Effector memory CD8-positive, alpha-beta T cell (primary cell): ENCODE measurements at regions not wholly inside any gene's neighbourhood (a gene's known extent, or its start where the extent isn't known, plus 50 kb on each side); places are given as distances from the start of the nearest gene placed in this dataset.

ENCODE experiments used
- ATAC-seq: fragments of 150-1000 bp; cut with Tn5 transposase; replicated peaks from 2 replicates; pipeline ENCODE4 v1.10.0; 2021; ENCODE audit warnings: mild to moderate bottlenecking, moderate library complexity
- DNase-seq, 3 experiments: peaks; one replicate each; pipeline ENCODE4 v3.0.0; 2021
- H3K27ac Mint-ChIP-seq, 2 donors: one replicate each; pipeline ENCODE4 v1.8.0; 2022; ENCODE audit warnings: mild to moderate bottlenecking in 2 of 2, mixed read lengths in 2 of 2, moderate library complexity in 2 of 2
- H3K27me3 Mint-ChIP-seq, 2 donors: one replicate each; pipeline ENCODE4 v1.8.0; 2022; ENCODE audit warnings: mixed read lengths in 2 of 2
- H3K36me3 Mint-ChIP-seq: one replicate; pipeline ENCODE4 v1.8.0; 2022; ENCODE audit warnings: mild to moderate bottlenecking, moderate library complexity, mixed read lengths; ENCODE audit not compliant: insufficient read depth
- H3K4me1 Mint-ChIP-seq, 2 donors: one replicate each; pipeline ENCODE4 v1.8.0; 2022; ENCODE audit warnings: low read depth in 2 of 2, mixed read lengths in 2 of 2
- H3K4me3 Mint-ChIP-seq, 2 donors: one replicate each; pipeline ENCODE4 v1.8.0; 2022; ENCODE audit warnings: mild to moderate bottlenecking in 2 of 2, mixed read lengths in 2 of 2, moderate library complexity in 2 of 2
- H3K9me3 Mint-ChIP-seq, 2 donors: one replicate each; pipeline ENCODE4 v1.8.0; 2022; ENCODE audit warnings: mixed read lengths in 2 of 2

- Mint-ChIP-seq H3K4me3 (no peak overlapping the region), H3K27ac (no peak overlapping the region), H3K4me1 (no peaks in the 10 kb centered on the region), H3K27me3 (peaks cover 0 to 14% of the 10 kb centered on the region in 2 donors), H3K36me3 (no peaks in the 10 kb centered on the region), H3K9me3 (peaks cover 0 to 7% of the 10 kb centered on the region in 2 donors)
- DNase-seq (no peak), ATAC-seq (no peak)
Observed at GRCh38 chr22:34886391-34886790, 179.6 kb upstream of the ISX start.

GRCh38 chr22:34886812-34887211 is 179.1 kb upstream of the ISX start:
- DNase-seq (no peak), ATAC-seq (no peak)
- Mint-ChIP-seq H3K9me3 (peaks cover 0 to 8% of the 10 kb centered on the region in 2 donors), H3K4me1 (no peaks in the 10 kb centered on the region), H3K27me3 (peaks cover 0 to 16% of the 10 kb centered on the region in 2 donors), H3K27ac (no peak overlapping the region), H3K36me3 (no peaks in the 10 kb centered on the region), H3K4me3 (no peak overlapping the region)

- Mint-ChIP-seq H3K9me3 (peaks cover 0 to 4% of the 10 kb centered on the region in 2 donors), H3K4me3 (no peak overlapping the region), H3K27me3 (peaks cover 16 to 24% of the 10 kb centered on the region in 2 donors), H3K27ac (no peak overlapping the region), H3K4me1 (no peaks in the 10 kb centered on the region), H3K36me3 (no peaks in the 10 kb centered on the region)
- ATAC-seq (no peak), DNase-seq (no peak)
Observed at GRCh38 chr22:34897126-34897525, 168.8 kb upstream of the ISX start.

- Mint-ChIP-seq H3K4me3 (no peak overlapping the region), H3K36me3 (no peaks in the 10 kb centered on the region), H3K27ac (no peak overlapping the region), H3K4me1 (no peaks in the 10 kb centered on the region), H3K9me3 (no peaks in the 10 kb centered on the region), H3K27me3 (no peaks in the 10 kb centered on the region)
- DNase-seq, result no peak
- ATAC-seq, result no peak
Observed at GRCh38 chr22:34902335-34902734, 163.6 kb upstream of the ISX start.

- DNase-seq (no peak), ATAC-seq (no peak)
- Mint-ChIP-seq H3K4me1 (no peaks in the 10 kb centered on the region), H3K27me3 (no peaks in the 10 kb centered on the region), H3K9me3 (no peaks in the 10 kb centered on the region), H3K4me3 (no peak overlapping the region), H3K36me3 (no peaks in the 10 kb centered on the region), H3K27ac (no peak overlapping the region)
Observed at GRCh38 chr22:34903416-34903815, 162.5 kb upstream of the ISX start.

GRCh38 chr22:34904486-34904885 is 161.5 kb upstream of the ISX start:
- DNase-seq, result no peak
- Mint-ChIP-seq H3K36me3 (no peaks in the 10 kb centered on the region), H3K9me3 (no peaks in the 10 kb centered on the region), H3K27ac (no peak overlapping the region), H3K4me3 (no peak overlapping the region), H3K4me1 (no peaks in the 10 kb centered on the region), H3K27me3 (no peaks in the 10 kb centered on the region)
- no peak for ATAC-seq

GRCh38 chr22:34913826-34914225 is 152.1 kb upstream of the ISX start:
- Mint-ChIP-seq H3K27me3 (peaks cover 9 to 46% of the 10 kb centered on the region in 2 donors), H3K27ac (no peak overlapping the region), H3K4me3 (no peak overlapping the region), H3K9me3 (no peaks in the 10 kb centered on the region), H3K36me3 (no peaks in the 10 kb centered on the region), H3K4me1 (no peaks in the 10 kb centered on the region)
- ATAC-seq (no peak), DNase-seq (no peak)

GRCh38 chr22:34914846-34915245 is 151.1 kb upstream of the ISX start:
- Mint-ChIP-seq H3K36me3 (no peaks in the 10 kb centered on the region), H3K27ac (no peak overlapping the region)
- ATAC-seq, result no peak

GRCh38 chr22:34917239-34917638 is 148.7 kb upstream of the ISX start:
- no peaks in the 10 kb centered on the region for H3K4me1 Mint-ChIP-seq
- H3K9me3 Mint-ChIP-seq, result no peaks in the 10 kb centered on the region
- DNase-seq (no peak), ATAC-seq (no peak)
- peaks cover 9 to 35% of the 10 kb centered on the region in 2 donors for H3K27me3 Mint-ChIP-seq
- no peaks in the 10 kb centered on the region for H3K36me3 Mint-ChIP-seq
- no peak overlapping the region for H3K27ac Mint-ChIP-seq
- no peak overlapping the region for H3K4me3 Mint-ChIP-seq

More at GRCh38 chr22:34914846-34915245, 151.1 kb upstream of the ISX start:
- Mint-ChIP-seq H3K4me3 (no peak overlapping the region), H3K4me1 (no peaks in the 10 kb centered on the region), H3K27me3 (peaks cover 9 to 43% of the 10 kb centered on the region in 2 donors), H3K9me3 (no peaks in the 10 kb centered on the region)
- no peak for DNase-seq

- Mint-ChIP-seq H3K9me3 (peaks cover 0 to 4% of the 10 kb centered on the region in 2 donors), H3K36me3 (no peaks in the 10 kb centered on the region), H3K27ac (no peak overlapping the region), H3K27me3 (peaks cover 0 to 6% of the 10 kb centered on the region in 2 donors), H3K4me3 (no peak overlapping the region), H3K4me1 (no peaks in the 10 kb centered on the region)
- no peak for DNase-seq
- no peak for ATAC-seq
Observed at GRCh38 chr22:34931026-34931425, 134.9 kb upstream of the ISX start.

GRCh38 chr22:34934261-34934660 is 131.7 kb upstream of the ISX start:
- Mint-ChIP-seq H3K27me3 (peaks cover 0 to 6% of the 10 kb centered on the region in 2 donors), H3K27ac (no peak overlapping the region)

GRCh38 chr22:34943830-34944229 is 122.1 kb upstream of the ISX start:
- Mint-ChIP-seq H3K36me3 (no peaks in the 10 kb centered on the region), H3K27me3 (peaks cover 13 to 28% of the 10 kb centered on the region in 2 donors), H3K27ac (no peak overlapping the region), H3K9me3 (peaks cover 2 to 8% of the 10 kb centered on the region in 2 donors), H3K4me1 (no peaks in the 10 kb centered on the region), H3K4me3 (no peak overlapping the region)
- no peak for ATAC-seq
- no peak for DNase-seq

More at GRCh38 chr22:34934261-34934660, 131.7 kb upstream of the ISX start:
- ATAC-seq (no peak), DNase-seq (no peak)
- no peak overlapping the region for H3K4me3 Mint-ChIP-seq
- no peaks in the 10 kb centered on the region for H3K4me1 Mint-ChIP-seq
- no peaks in the 10 kb centered on the region for H3K36me3 Mint-ChIP-seq
- H3K9me3 Mint-ChIP-seq, result peaks cover 0 to 7% of the 10 kb centered on the region in 2 donors

GRCh38 chr22:34946339-34946985 is 119.5 kb upstream of the ISX start:
- Mint-ChIP-seq H3K4me3 (no peak overlapping the region), H3K27ac (no peak overlapping the region)
- no peak for ATAC-seq

GRCh38 chr22:34950489-34950888 is 115.5 kb upstream of the ISX start:
- H3K27me3 Mint-ChIP-seq, result peaks cover 0 to 21% of the 10 kb centered on the region in 2 donors
- no peak for ATAC-seq
- no peak for DNase-seq
- H3K27ac Mint-ChIP-seq, result no peak overlapping the region
- peaks cover 4% of the 10 kb centered on the region for H3K36me3 Mint-ChIP-seq
- no peaks in the 10 kb centered on the region for H3K4me1 Mint-ChIP-seq
- no peaks in the 10 kb centered on the region for H3K9me3 Mint-ChIP-seq
- no peak overlapping the region for H3K4me3 Mint-ChIP-seq

More at GRCh38 chr22:34946339-34946985, 119.5 kb upstream of the ISX start:
- Mint-ChIP-seq H3K36me3 (peaks cover 4% of the 10 kb centered on the region), H3K4me1 (no peaks in the 10 kb centered on the region), H3K9me3 (peaks cover 0 to under 1% of the 10 kb centered on the region in 2 donors), H3K27me3 (peaks cover 6 to 21% of the 10 kb centered on the region in 2 donors)
- no peak for DNase-seq
